Parathyroid adenoma (tissue), 2 donors: ENCODE measurements at regions not wholly inside any gene's neighbourhood (a gene's known extent, or its start where the extent isn't known, plus 50 kb on each side); places are given as distances from the start of the nearest gene placed in this dataset.

Source experiments
- H2AFZ ChIP-seq: fragments of 300-600 bp; sonication (generic); one replicate; pipeline ENCODE4 v1.7.0; 2017; ENCODE audit warnings: antibody characterized with exemption, mild to moderate bottlenecking
- H3K27ac ChIP-seq: fragments of 300-600 bp; sonication (generic); one replicate; pipeline ENCODE4 v1.7.0; 2017
- H3K27me3 ChIP-seq: fragments of 300-600 bp; sonication (generic); one replicate; pipeline ENCODE4 v1.7.0; 2017; ENCODE audit warnings: low read length; ENCODE audit not compliant: control insufficient read depth, insufficient read depth
- H3K36me3 ChIP-seq: fragments of 300-600 bp; sonication (generic); one replicate; pipeline ENCODE4 v1.7.0; 2017; ENCODE audit warnings: low read length; ENCODE audit not compliant: control insufficient read depth, insufficient read depth
- H3K4me1 ChIP-seq: fragments of 300-600 bp; sonication (generic); one replicate; pipeline ENCODE4 v1.7.0; 2017; ENCODE audit warnings: control low read depth
- H3K4me2 ChIP-seq: fragments of 300-600 bp; sonication (generic); one replicate; pipeline ENCODE4 v1.7.0; 2017; ENCODE audit warnings: low read length
- H3K4me3 ChIP-seq: fragments of 300-600 bp; sonication (generic); one replicate; pipeline ENCODE4 v1.7.0; 2017; ENCODE audit warnings: low read depth, low read length
- H3K79me2 ChIP-seq: fragments of 300-600 bp; sonication (generic); one replicate; pipeline ENCODE4 v1.7.0; 2017; ENCODE audit warnings: control low read depth
- H3K9ac ChIP-seq: fragments of 300-600 bp; sonication (generic); one replicate; pipeline ENCODE4 v1.7.0; 2017; ENCODE audit warnings: mild to moderate bottlenecking
- H3K9me3 ChIP-seq: fragments of 300-600 bp; sonication (generic); one replicate; pipeline ENCODE4 v1.7.0; 2017; ENCODE audit warnings: low read length; ENCODE audit not compliant: control insufficient read depth
- TF ChIP-seq, protein P1 (sequence below): fragments of 300-600 bp; sonication (generic); IDR thresholded peaks from one replicate; pipeline ENCODE4 v1.7.0; 2017; ENCODE audit warnings: antibody characterized with exemption, mild to moderate bottlenecking
- donor health status: primary hyperparathyroidism.

DNA sequence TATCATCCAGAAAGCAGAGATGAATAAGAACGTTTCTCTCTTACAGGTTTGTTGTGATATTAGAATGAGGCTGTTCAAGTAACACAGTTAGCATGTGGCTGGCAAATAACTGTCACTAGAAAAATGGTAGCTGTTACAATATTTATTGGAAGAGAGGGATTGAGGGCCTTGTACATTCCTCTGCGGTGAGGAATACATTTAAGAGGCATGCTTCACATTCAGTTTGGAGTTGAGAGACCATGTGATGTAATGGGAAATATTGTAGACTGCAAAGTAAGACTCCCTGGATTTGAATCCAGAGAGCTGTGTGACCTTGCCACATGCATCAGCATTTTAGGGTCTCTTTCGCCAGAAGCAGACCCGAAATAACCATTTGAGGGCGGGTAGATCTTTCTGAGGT is 104.8 kb upstream of the KIT start:
- TF ChIP-seq, protein P1, sequence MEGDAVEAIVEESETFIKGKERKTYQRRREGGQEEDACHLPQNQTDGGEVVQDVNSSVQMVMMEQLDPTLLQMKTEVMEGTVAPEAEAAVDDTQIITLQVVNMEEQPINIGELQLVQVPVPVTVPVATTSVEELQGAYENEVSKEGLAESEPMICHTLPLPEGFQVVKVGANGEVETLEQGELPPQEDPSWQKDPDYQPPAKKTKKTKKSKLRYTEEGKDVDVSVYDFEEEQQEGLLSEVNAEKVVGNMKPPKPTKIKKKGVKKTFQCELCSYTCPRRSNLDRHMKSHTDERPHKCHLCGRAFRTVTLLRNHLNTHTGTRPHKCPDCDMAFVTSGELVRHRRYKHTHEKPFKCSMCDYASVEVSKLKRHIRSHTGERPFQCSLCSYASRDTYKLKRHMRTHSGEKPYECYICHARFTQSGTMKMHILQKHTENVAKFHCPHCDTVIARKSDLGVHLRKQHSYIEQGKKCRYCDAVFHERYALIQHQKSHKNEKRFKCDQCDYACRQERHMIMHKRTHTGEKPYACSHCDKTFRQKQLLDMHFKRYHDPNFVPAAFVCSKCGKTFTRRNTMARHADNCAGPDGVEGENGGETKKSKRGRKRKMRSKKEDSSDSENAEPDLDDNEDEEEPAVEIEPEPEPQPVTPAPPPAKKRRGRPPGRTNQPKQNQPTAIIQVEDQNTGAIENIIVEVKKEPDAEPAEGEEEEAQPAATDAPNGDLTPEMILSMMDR: no peak
- H3K9ac ChIP-seq: no peak overlapping the region
- no peaks in the 10 kb centered on the region for H3K9me3 ChIP-seq
- H3K4me2 ChIP-seq: no peak overlapping the region
- no peak overlapping the region for H2AFZ ChIP-seq
- H3K4me3 ChIP-seq: no peak overlapping the region
- H3K79me2 ChIP-seq: no peaks in the 10 kb centered on the region
- no peaks in the 10 kb centered on the region for H3K36me3 ChIP-seq
- no peaks in the 10 kb centered on the region for H3K27me3 ChIP-seq
- no peaks in the 10 kb centered on the region for H3K4me1 ChIP-seq
- H3K27ac ChIP-seq: no peak overlapping the region

DNA sequence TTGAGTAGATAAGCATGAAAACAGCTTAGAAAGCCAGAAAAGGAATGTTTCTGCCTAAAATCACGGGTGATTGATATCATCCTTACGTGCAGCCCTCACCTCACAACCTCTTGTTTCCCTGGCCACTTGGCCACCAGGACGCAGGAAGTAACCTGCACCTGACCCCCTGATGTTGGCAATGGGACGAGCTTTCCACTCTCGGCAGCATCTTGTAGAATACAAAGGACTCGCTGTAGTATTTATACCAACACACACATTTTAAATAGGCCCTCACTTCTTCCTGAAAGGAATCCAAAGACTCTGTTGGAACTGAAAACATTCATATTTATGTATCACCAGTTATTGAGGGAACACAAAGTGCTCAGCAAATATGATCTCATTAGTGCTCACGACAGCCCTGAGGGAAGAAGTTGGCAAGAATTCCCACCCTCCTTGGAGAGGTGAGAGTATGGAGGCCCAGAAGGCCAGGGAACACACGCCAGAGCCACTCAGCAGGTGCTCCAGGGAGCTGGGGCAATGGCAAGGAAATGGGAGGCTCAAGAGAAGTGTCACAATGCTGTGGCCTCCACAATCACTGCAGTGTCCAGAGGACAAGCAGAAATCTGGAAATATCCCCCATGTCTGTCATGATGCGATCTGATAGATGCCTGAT is 103.3 kb upstream of the KIT start:
- H3K9me3 ChIP-seq: no peaks in the 10 kb centered on the region
- no peaks in the 10 kb centered on the region for H3K27me3 ChIP-seq
- TF ChIP-seq, protein P1: no peak
- no peak overlapping the region for H3K27ac ChIP-seq
- no peaks in the 10 kb centered on the region for H3K79me2 ChIP-seq
- no peak overlapping the region for H3K4me2 ChIP-seq
- no peaks in the 10 kb centered on the region for H3K4me1 ChIP-seq
- no peak overlapping the region for H3K4me3 ChIP-seq
- H2AFZ ChIP-seq: no peak overlapping the region
- no peak overlapping the region for H3K9ac ChIP-seq
- no peaks in the 10 kb centered on the region for H3K36me3 ChIP-seq

GRCh38 chr4:54556051-54556450 is 101.7 kb upstream of the KIT start:
- Histone ChIP-seq H3K27ac (no peak overlapping the region), H3K27me3 (no peaks in the 10 kb centered on the region), H3K79me2 (no peaks in the 10 kb centered on the region), H3K4me2 (no peak overlapping the region), H3K9me3 (no peaks in the 10 kb centered on the region), H3K4me3 (no peak overlapping the region), H3K4me1 (no peaks in the 10 kb centered on the region), H3K9ac (no peak overlapping the region), H3K36me3 (no peaks in the 10 kb centered on the region), H2AFZ (no peak overlapping the region)
- TF ChIP-seq, protein P1: no peak

DNA sequence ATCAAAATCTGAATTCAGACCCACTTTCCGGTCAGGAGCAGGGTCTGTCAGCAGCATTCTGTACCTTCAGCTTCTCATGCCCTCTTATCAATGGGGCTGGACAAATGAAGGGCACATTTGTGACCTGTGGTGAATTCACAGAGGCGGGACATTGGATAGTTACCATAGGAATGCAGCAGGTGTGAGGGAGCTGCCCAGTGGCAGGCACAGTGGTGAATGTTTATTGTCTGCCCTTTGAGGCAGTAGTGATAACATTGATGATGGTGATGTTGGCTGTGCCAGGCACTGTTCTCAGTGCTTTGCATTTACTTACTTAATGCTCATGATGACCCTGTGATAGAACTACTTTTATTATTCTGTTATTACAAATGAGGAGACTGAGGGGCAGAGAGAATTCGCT is 101.2 kb upstream of the KIT start:
- H3K4me2 ChIP-seq: no peak overlapping the region
- H3K4me1 ChIP-seq: no peaks in the 10 kb centered on the region
- H3K79me2 ChIP-seq: no peaks in the 10 kb centered on the region
- no peak overlapping the region for H2AFZ ChIP-seq
- no peaks in the 10 kb centered on the region for H3K36me3 ChIP-seq
- H3K4me3 ChIP-seq: no peak overlapping the region
- no peak overlapping the region for H3K27ac ChIP-seq
- TF ChIP-seq, protein P1: no peak
- no peak overlapping the region for H3K9ac ChIP-seq
- no peaks in the 10 kb centered on the region for H3K9me3 ChIP-seq
- H3K27me3 ChIP-seq: no peaks in the 10 kb centered on the region
